H1 (cell line): ENCODE measurements at regions not wholly inside any gene's neighbourhood (a gene's known extent, or its start where the extent isn't known, plus 50 kb on each side); places are given as distances from the start of the nearest gene placed in this dataset.

Experiments
- CTCF ChIA-PET: fragments of 300-600 bp; sonication (Branson Sonifier 250); formaldehyde crosslinking; loops from one replicate; lab custom pipeline; 2021; ENCODE audit not compliant: partially characterized antibody; lab: Charles Lee
- POLR2A ChIA-PET: fragments of 300-600 bp; sonication (Branson Sonifier 250); formaldehyde crosslinking; loops from one replicate; lab custom pipeline; 2021; ENCODE audit warnings: inconsistent platforms; ENCODE audit not compliant: partially characterized antibody; lab: Charles Lee
- DNase-seq, 2 experiments: peaks; one replicate each; pipeline versions ENCODE4 v3.0.0 to v3.0.0-alpha.2; 2010 to 2022; ENCODE audit warnings: low spot score in 2 of 2, low read depth in 1 of 2, mixed read lengths in 1 of 2
- FAIRE-seq: peaks from 2 replicates; lab custom pipeline; 2011; peaks lifted over from hg19 to GRCh38; lab: Jason Lieb, UNC
- H2AFZ ChIP-seq: 2 replicates; pipeline ENCODE4 v1.8.1; 2012; ENCODE audit warnings: low read length, inconsistent platforms
- H2AK5ac ChIP-seq: 2 replicates; pipeline ENCODE4 v1.6.1; 2013; ENCODE audit warnings: low read depth, low read length
- H2BK120ac ChIP-seq: replicated peaks from 2 replicates; pipeline ENCODE3; 2013; ENCODE audit warnings: low read depth, low read length, inconsistent platforms
- H2BK12ac ChIP-seq: 2 replicates; pipeline ENCODE4 v1.6.1; 2013; ENCODE audit warnings: low read depth, low read length
- H2BK15ac ChIP-seq: 2 replicates; pipeline ENCODE4 v1.6.1; 2013; ENCODE audit warnings: low read length
- H2BK20ac ChIP-seq: 2 replicates; pipeline ENCODE4 v1.6.1; 2013; ENCODE audit warnings: low read length
- H2BK5ac ChIP-seq: 2 replicates; pipeline ENCODE4 v1.6.1; 2013; ENCODE audit warnings: low read depth, low read length
- H3K14ac ChIP-seq: 2 replicates; pipeline ENCODE4 v1.6.1; 2013; ENCODE audit warnings: inconsistent platforms; ENCODE audit not compliant: insufficient read length
- H3K18ac ChIP-seq: 2 replicates; pipeline ENCODE4 v1.6.1; 2013; ENCODE audit warnings: low read length; ENCODE audit errors: extremely low read depth
- H3K23ac ChIP-seq: 2 replicates; pipeline ENCODE4 v1.6.1; 2013; ENCODE audit warnings: inconsistent platforms; ENCODE audit not compliant: insufficient read length
- H3K23me2 ChIP-seq: 2 replicates; pipeline ENCODE4 v1.6.1; 2013; ENCODE audit warnings: low read depth, low read length
- H3K27ac ChIP-seq: 2 replicates; pipeline ENCODE4 v1.6.1; 2011; ENCODE audit warnings: low read depth, low read length, inconsistent platforms
- H3K27me3 ChIP-seq, 4 experiments: replicated peaks in 1 of 4; 1 replicate in 1 of 4; 2 replicates in 3 of 4; pipeline versions ENCODE4 v1.6.1 to v1.8.1; 2011 to 2013; ENCODE audit warnings: low read length in 3 of 4, mild to moderate bottlenecking in 3 of 4, inconsistent platforms in 2 of 4, mixed read lengths in 2 of 4, moderate library complexity in 1 of 4; ENCODE audit not compliant: control insufficient read depth in 3 of 4, insufficient read depth in 3 of 4; ENCODE audit errors: extremely low read depth in 1 of 4
- H3K36me3 ChIP-seq, 4 experiments: 2 replicates each; pipeline versions ENCODE4 v1.6.1 to v1.8.1; 2011 to 2013; ENCODE audit warnings: mild to moderate bottlenecking in 4 of 4, low read length in 3 of 4, moderate library complexity in 2 of 4, control low read depth in 1 of 4, inconsistent platforms in 1 of 4; ENCODE audit not compliant: insufficient read depth in 4 of 4, control insufficient read depth in 2 of 4
- H3K4ac ChIP-seq: replicated peaks from 2 replicates; pipeline ENCODE3; 2013; ENCODE audit warnings: low read length, low read depth, mixed read lengths, inconsistent platforms; ENCODE audit not compliant: insufficient read length
- H3K4me1 ChIP-seq, 4 experiments: replicated peaks in 1 of 4; 1 replicate in 1 of 4; 2 replicates in 3 of 4; pipeline versions ENCODE4 v1.6.1 to v1.8.1; 2011 to 2013; ENCODE audit warnings: low read length in 3 of 4, inconsistent platforms in 2 of 4, mixed read lengths in 1 of 4; ENCODE audit not compliant: insufficient read depth in 4 of 4, control insufficient read depth in 3 of 4
- H3K4me2 ChIP-seq, 2 experiments: 2 replicates each; pipeline versions ENCODE4 v1.6.1 to v1.8.1; 2011 to 2013; ENCODE audit warnings: low read depth in 2 of 2, low read length in 2 of 2, control low read depth in 1 of 2, inconsistent platforms in 1 of 2, mild to moderate bottlenecking in 1 of 2; ENCODE audit not compliant: insufficient read depth in 1 of 2
- H3K4me3 ChIP-seq, 4 experiments: fragments of 200-600, 300-600 bp in 1 of 4; sonication (generic), shearing (Covaris generic), sonication (Bioruptor Twin) in 1 of 4; 2 replicates each; pipeline versions ENCODE4 v1.5.1 to v1.8.1; 2011 to 2016; ENCODE audit warnings: low read length in 4 of 4, low read depth in 3 of 4, control low read depth in 2 of 4, inconsistent platforms in 2 of 4, mild to moderate bottlenecking in 2 of 4, mixed read lengths in 1 of 4, moderate library complexity in 1 of 4; ENCODE audit not compliant: insufficient read depth in 2 of 4; ENCODE audit errors: extremely low read depth in 1 of 4
- H3K56ac ChIP-seq: replicated peaks from 2 replicates; pipeline ENCODE3; 2013; ENCODE audit warnings: low read depth, mild to moderate bottlenecking, mixed read lengths, low read length, inconsistent platforms; ENCODE audit not compliant: insufficient read length
- H3K79me1 ChIP-seq: 2 replicates; pipeline ENCODE4 v1.6.1; 2013; ENCODE audit warnings: low read depth, low read length, control low read depth
- H3K79me2 ChIP-seq, 2 experiments: 2 replicates each; pipeline versions ENCODE4 v1.6.1 to v1.8.1; 2012 to 2013; ENCODE audit warnings: low read length in 2 of 2, mild to moderate bottlenecking in 2 of 2, inconsistent platforms in 1 of 2; ENCODE audit not compliant: insufficient read depth in 2 of 2, control insufficient read depth in 1 of 2
- H3K9ac ChIP-seq, 4 experiments: replicated peaks in 1 of 4; 1 replicate in 1 of 4; 2 replicates in 3 of 4; pipeline versions ENCODE4 v1.6.1 to v1.8.1; 2011 to 2013; ENCODE audit warnings: low read depth in 3 of 4, low read length in 3 of 4, control low read depth in 2 of 4, mild to moderate bottlenecking in 2 of 4, moderate library complexity in 2 of 4, inconsistent platforms in 1 of 4; ENCODE audit errors: extremely low read depth in 1 of 4
- H3K9me3 ChIP-seq, 2 experiments: 2 replicates each; pipeline versions ENCODE4 v1.6.1 to v1.8.1; 2012 to 2013; ENCODE audit warnings: mild to moderate bottlenecking in 2 of 2, moderate library complexity in 2 of 2, control low read depth in 1 of 2, inconsistent platforms in 1 of 2, low read depth in 1 of 2, low read length in 1 of 2, mixed read lengths in 1 of 2; ENCODE audit not compliant: insufficient read depth in 2 of 2
- H4K20me1 ChIP-seq, 2 experiments: replicated peaks in 1 of 2; 2 replicates each; pipeline versions ENCODE3 to v1.8.1; 2011 to 2013; ENCODE audit warnings: inconsistent platforms in 2 of 2, low read length in 2 of 2, mild to moderate bottlenecking in 1 of 2; ENCODE audit not compliant: insufficient read depth in 2 of 2, control insufficient read depth in 1 of 2
- H4K5ac ChIP-seq: 2 replicates; pipeline ENCODE4 v1.6.1; 2013; ENCODE audit warnings: low read length, low read depth, mixed read lengths, inconsistent platforms; ENCODE audit not compliant: insufficient read length
- H4K8ac ChIP-seq: 2 replicates; pipeline ENCODE4 v1.8.0; 2013; ENCODE audit warnings: mild to moderate bottlenecking, moderate library complexity, low read length, inconsistent platforms; ENCODE audit not compliant: insufficient read depth; ENCODE audit errors: extremely low read depth
- H4K91ac ChIP-seq: replicated peaks from 2 replicates; pipeline ENCODE3; 2013; ENCODE audit warnings: low read length, mixed read lengths, inconsistent platforms; ENCODE audit not compliant: insufficient read length
- BRCA1 ChIP-seq: IDR thresholded peaks from 2 replicates; pipeline ENCODE4 v1.6.1; 2012; ENCODE audit warnings: low read depth, low read length, improper control_type of control experiment
- KDM5A ChIP-seq: fragments of 200-600 bp; IDR thresholded peaks from 2 replicates; pipeline ENCODE4 v1.7.1; 2012; ENCODE audit warnings: mild to moderate bottlenecking, low read length, inconsistent platforms, mixed read lengths
- RAD21 ChIP-seq, 2 experiments: IDR thresholded peaks in 1 of 2; conservative IDR thresholded peaks in 1 of 2; 2 replicates each; pipeline ENCODE4 v1.6.1; 2011; ENCODE audit warnings: low read depth in 2 of 2, low read length in 2 of 2, improper control_type of control experiment in 1 of 2, inconsistent platforms in 1 of 2, mild to moderate bottlenecking in 1 of 2, moderate library complexity in 1 of 2
- SIRT6 ChIP-seq: IDR thresholded peaks from one replicate; pipeline ENCODE4 v1.7.1; 2012; ENCODE audit warnings: low read length, inconsistent platforms
- SP4 ChIP-seq: IDR thresholded peaks from 2 replicates; pipeline ENCODE4 v1.6.1; 2012; ENCODE audit warnings: low read length, inconsistent platforms
- WGBS, 2 experiments: shearing (Covaris generic) in 1 of 2; methylation state at CpG; one replicate each; pipeline versions ENCODE4 v1.1.6 to v1.1.7; 2013 to 2015; ENCODE audit warnings: low lambda C conversion rate in 2 of 2, mixed read lengths in 2 of 2, inconsistent platforms in 1 of 2, low coverage in 1 of 2, missing lambda C conversion rate in 1 of 2; ENCODE audit not compliant: insufficient replicate concordance in 2 of 2, insufficient coverage in 1 of 2, insufficient read length in 1 of 2; ENCODE audit errors: extremely low coverage in 1 of 2, missing lambda C conversion rate in 1 of 2; 5-methylcytosine and 5-hydroxymethylcytosine counted together
- TF ChIP-seq, protein P1 (sequence below): IDR thresholded peaks from 2 replicates; pipeline ENCODE4 v1.6.1; 2012; ENCODE audit warnings: inconsistent platforms

- POLR2A ChIA-PET: no interaction called here
These were observed 430.9 kb upstream of the HNRNPA3 start for GRCh38 chr2:176781570-176782217.

More at GRCh38 chr2:176781570-176782217, 430.9 kb upstream of the HNRNPA3 start:
- Histone ChIP-seq H3K27ac (no peak overlapping the region), H4K5ac (no peak overlapping the region), H2BK5ac (no peak overlapping the region), H2BK12ac (no peak overlapping the region), H3K4me2 (no peak overlapping the region), H2BK120ac (no peak overlapping the region), H3K14ac (no peak overlapping the region), H4K91ac (no peak overlapping the region), H2BK20ac (no peak overlapping the region), H3K9me3 (no peaks in the 10 kb centered on the region), H3K23me2 (no peaks in the 10 kb centered on the region; the same call in 1 of the 2 replicates), H3K36me3 (no peaks in the 10 kb centered on the region), H3K23ac (no peak overlapping the region), H2BK15ac (no peak overlapping the region), H3K4ac (no peak overlapping the region), H3K27me3 (no peaks in the 10 kb centered on the region), H2AFZ (peak overlapping the region; percentile 40; the same call in 1 of the 2 replicates), H3K4me3 (no peak overlapping the region), H2AK5ac (no peak overlapping the region; the same call in 1 of the 2 replicates), H3K4me1 (no peaks in the 10 kb centered on the region), H3K79me2 (no peaks in the 10 kb centered on the region), H3K18ac (0 out of 2 replicates have a peak overlapping the region, but pooled peaks have one; percentile 21), H3K56ac (no peak overlapping the region), H4K8ac (no peak overlapping the region), H4K20me1 (no peaks in the 10 kb centered on the region), H3K79me1 (no peaks in the 10 kb centered on the region), H3K9ac (no peak overlapping the region)
- CTCF ChIA-PET: no interaction called here
- 86% methylated on average over 4 of the region's 4 CpGs; no CpG with 5 or more reads in 1 of the 2 experiments for WGBS, 2 experiments
- FAIRE-seq (no peak), DNase-seq (no peak)
- TF ChIP-seq SIRT6 (no peak), BRCA1 (no peak), SP4 (no peak), RAD21 (IDR thresholded peaks at IDR 0.05 in 1 of 2, conservative IDR thresholded peaks at IDR 0.05 in 1 of 2; ENCODE audit: low read depth in 2 of 2, low read length in 2 of 2) (no peak), KDM5A (no peak)
- TF ChIP-seq, protein P1, sequence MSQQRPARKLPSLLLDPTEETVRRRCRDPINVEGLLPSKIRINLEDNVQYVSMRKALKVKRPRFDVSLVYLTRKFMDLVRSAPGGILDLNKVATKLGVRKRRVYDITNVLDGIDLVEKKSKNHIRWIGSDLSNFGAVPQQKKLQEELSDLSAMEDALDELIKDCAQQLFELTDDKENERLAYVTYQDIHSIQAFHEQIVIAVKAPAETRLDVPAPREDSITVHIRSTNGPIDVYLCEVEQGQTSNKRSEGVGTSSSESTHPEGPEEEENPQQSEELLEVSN: no peak
